ENCODE measurements at regions not wholly inside any gene's neighbourhood (a gene's known extent, or its start where the extent isn't known, plus 50 kb on each side); places are given as distances from the start of the nearest gene placed in this dataset.

DNA sequence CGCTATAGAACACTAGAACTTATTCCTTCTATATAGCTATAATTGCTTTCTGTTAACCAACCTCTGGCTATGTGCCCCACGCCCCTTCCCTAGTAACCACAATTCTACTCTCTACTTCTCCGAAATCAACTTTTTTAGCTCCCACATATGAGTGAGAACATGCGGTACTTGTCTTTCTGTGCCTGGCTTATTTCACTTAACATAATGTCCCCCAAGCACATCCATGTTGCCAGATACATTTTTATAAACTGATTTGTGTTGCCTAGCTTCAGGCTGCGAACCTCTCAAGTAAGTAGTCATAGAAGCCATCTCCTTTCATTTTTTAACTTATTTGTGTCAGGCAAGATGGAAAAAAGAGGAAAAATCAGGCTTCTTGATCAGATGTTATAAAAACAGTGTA, 249.5 kb downstream of the TMEM167A start:
- DNase-seq = no peak

DNA sequence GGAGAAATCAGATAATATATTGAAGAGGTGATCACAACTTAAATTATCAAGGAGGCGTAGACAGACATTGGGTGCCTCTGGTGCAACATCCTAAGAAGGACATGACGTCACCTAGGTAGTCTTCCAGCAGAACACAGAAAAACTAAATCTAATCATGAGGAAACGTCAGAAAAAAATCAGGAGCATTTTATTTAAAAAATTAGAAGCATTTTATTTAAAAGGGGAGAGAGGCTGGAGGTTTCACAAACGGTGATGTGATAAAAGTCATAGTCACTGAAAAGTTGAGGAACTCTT, 254.6 kb downstream of the TMEM167A start:
- H3K27me3 ChIP-seq (ENCODE audit: control insufficient read depth, insufficient read depth, low read length) = no peaks in the 10 kb centered on the region
- no peak for DNase-seq
- H3K4me3 ChIP-seq (ENCODE audit: insufficient read depth, low read depth, low read length) = no peak overlapping the region
- H3K36me3 ChIP-seq (replicated peaks; ENCODE audit: control insufficient read depth, insufficient read depth, low read length) = no peaks in the 10 kb centered on the region

More for the DNA sequence above, 249.5 kb downstream of the TMEM167A start:
- Histone ChIP-seq H3K4me3 (ENCODE audit: insufficient read depth, low read depth, low read length) (no peak overlapping the region), H3K36me3 (replicated peaks; ENCODE audit: control insufficient read depth, insufficient read depth, low read length) (no peaks in the 10 kb centered on the region), H3K27me3 (ENCODE audit: control insufficient read depth, insufficient read depth, low read length) (no peaks in the 10 kb centered on the region)

- H3K36me3 ChIP-seq (replicated peaks; ENCODE audit: control insufficient read depth, insufficient read depth, low read length) = no peaks in the 10 kb centered on the region
- DNase-seq = no peak
- no peak overlapping the region for H3K4me3 ChIP-seq (ENCODE audit: insufficient read depth, low read depth, low read length)
- H3K27me3 ChIP-seq (ENCODE audit: control insufficient read depth, insufficient read depth, low read length) = no peaks in the 10 kb centered on the region
These were observed 255.2 kb downstream of the TMEM167A start for GRCh38 chr5:82821846-82822633.

- no peak for DNase-seq
- Histone ChIP-seq H3K36me3 (replicated peaks; ENCODE audit: control insufficient read depth, insufficient read depth, low read length) (no peaks in the 10 kb centered on the region), H3K4me3 (ENCODE audit: insufficient read depth, low read depth, low read length) (no peak overlapping the region), H3K27me3 (ENCODE audit: control insufficient read depth, insufficient read depth, low read length) (no peaks in the 10 kb centered on the region)
These were observed 256.0 kb downstream of the TMEM167A start for GRCh38 chr5:82820961-82821845.

GRCh38 chr5:82820188-82820587, 257.0 kb downstream of the TMEM167A start:
- no peak for DNase-seq
- H3K36me3 ChIP-seq (replicated peaks; ENCODE audit: control insufficient read depth, insufficient read depth, low read length) = no peaks in the 10 kb centered on the region
- H3K27me3 ChIP-seq (ENCODE audit: control insufficient read depth, insufficient read depth, low read length) = no peaks in the 10 kb centered on the region
- no peak overlapping the region for H3K4me3 ChIP-seq (ENCODE audit: insufficient read depth, low read depth, low read length)

DNA sequence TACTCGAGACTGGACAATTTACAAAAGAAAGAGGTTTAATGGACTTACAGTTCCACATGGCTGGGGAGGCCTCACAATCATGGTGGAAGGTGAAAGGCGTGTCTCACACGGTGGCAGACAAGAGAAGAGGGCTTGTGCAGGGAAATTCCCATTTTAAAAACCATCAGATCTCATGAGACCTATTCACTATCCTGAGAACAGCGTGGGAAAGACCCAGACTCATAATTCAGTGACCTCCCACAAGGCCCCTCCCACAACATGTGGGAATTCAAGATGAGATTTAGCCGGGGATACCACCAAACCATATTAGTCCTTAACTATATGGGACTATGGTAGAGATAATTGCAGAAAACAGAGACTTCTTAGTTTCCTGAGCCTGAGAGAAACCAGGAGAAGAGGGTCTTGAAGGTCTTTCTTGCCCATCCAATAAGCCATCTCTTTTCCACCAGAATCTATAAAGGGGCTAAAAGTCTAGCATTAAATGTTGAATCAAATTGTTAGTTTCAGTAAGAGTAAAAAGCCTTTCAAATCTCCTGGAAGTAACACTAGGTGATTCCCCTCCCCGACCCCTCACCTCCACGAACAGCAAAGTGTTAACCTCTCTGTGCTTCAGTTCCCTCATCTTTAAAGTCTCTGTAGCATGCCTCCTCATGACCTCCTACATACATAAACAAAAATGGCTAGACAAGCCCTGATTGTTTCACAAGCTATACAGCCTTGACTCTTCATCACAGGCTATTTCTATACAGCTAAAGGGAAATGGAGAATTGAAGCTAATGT, 259.1 kb downstream of the TMEM167A start:
- Histone ChIP-seq H3K4me3 (ENCODE audit: insufficient read depth, low read depth, low read length) (no peak overlapping the region), H3K36me3 (replicated peaks; ENCODE audit: control insufficient read depth, insufficient read depth, low read length) (no peaks in the 10 kb centered on the region), H3K27me3 (ENCODE audit: control insufficient read depth, insufficient read depth, low read length) (no peaks in the 10 kb centered on the region)
- DNase-seq = no peak

- H3K36me3 ChIP-seq (replicated peaks; ENCODE audit: control insufficient read depth, insufficient read depth, low read length) = no peaks in the 10 kb centered on the region
- DNase-seq = no peak
- no peak overlapping the region for H3K4me3 ChIP-seq (ENCODE audit: insufficient read depth, low read depth, low read length)
- no peaks in the 10 kb centered on the region for H3K27me3 ChIP-seq (ENCODE audit: control insufficient read depth, insufficient read depth, low read length)
These were observed 260.3 kb downstream of the TMEM167A start for GRCh38 chr5:82816926-82817325.

- no peak overlapping the region for H3K4me3 ChIP-seq (ENCODE audit: insufficient read depth, low read depth, low read length)
- no peaks in the 10 kb centered on the region for H3K27me3 ChIP-seq (ENCODE audit: control insufficient read depth, insufficient read depth, low read length)
- DNase-seq = no peak
- H3K36me3 ChIP-seq (replicated peaks; ENCODE audit: control insufficient read depth, insufficient read depth, low read length) = no peaks in the 10 kb centered on the region
These were observed 261.3 kb downstream of the TMEM167A start for GRCh38 chr5:82815871-82816270.

DNA sequence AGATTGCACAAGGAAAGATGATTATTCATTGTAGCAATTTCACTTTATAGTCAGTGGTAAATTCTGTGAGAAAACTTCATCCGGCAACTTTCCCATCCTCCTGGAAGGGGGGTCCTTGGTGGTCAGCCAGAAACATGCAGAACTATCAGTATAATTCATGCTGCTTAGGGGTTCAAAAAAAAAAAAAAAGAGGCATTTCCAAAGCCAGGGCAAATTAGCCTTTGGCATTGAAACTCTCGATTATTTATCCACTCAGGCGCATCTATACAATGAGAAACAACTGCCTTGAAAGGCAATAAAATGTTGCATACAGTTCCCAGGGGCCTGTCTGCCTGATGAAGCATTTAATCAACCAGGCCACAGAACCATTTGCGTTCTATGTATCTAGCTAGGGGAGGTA, 263.3 kb downstream of the TMEM167A start:
- Histone ChIP-seq H3K36me3 (replicated peaks; ENCODE audit: control insufficient read depth, insufficient read depth, low read length) (no peaks in the 10 kb centered on the region), H3K27me3 (ENCODE audit: control insufficient read depth, insufficient read depth, low read length) (no peaks in the 10 kb centered on the region), H3K4me3 (ENCODE audit: insufficient read depth, low read depth, low read length) (no peak overlapping the region)
- DNase-seq = no peak

DNA sequence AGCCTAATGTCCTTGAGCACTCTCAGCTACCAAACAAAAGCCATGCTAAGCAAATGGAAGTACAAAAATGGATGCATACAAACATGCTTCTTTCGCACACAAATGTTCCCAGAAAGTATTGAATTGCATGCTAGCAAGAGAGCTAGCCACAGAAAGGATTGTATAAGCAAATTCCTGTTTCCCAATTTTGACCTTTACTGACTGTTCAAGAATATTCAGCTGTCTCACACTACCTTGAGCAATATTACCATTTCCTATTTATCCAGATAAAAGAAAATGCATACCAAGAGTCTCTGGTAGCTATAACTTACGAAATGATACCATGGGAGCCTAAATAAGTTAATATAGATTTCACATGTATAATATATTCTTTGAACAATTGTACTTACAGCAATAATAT, 264.6 kb downstream of the TMEM167A start:
- no peak overlapping the region for H3K4me3 ChIP-seq (ENCODE audit: insufficient read depth, low read depth, low read length)
- H3K27me3 ChIP-seq (ENCODE audit: control insufficient read depth, insufficient read depth, low read length) = no peaks in the 10 kb centered on the region
- no peak for DNase-seq
- H3K36me3 ChIP-seq (replicated peaks; ENCODE audit: control insufficient read depth, insufficient read depth, low read length) = no peaks in the 10 kb centered on the region

- no peak for DNase-seq
- Histone ChIP-seq H3K4me3 (ENCODE audit: insufficient read depth, low read depth, low read length) (no peak overlapping the region), H3K27me3 (ENCODE audit: control insufficient read depth, insufficient read depth, low read length) (no peaks in the 10 kb centered on the region), H3K36me3 (replicated peaks; ENCODE audit: control insufficient read depth, insufficient read depth, low read length) (no peaks in the 10 kb centered on the region)
These were observed 265.7 kb downstream of the TMEM167A start for GRCh38 chr5:82811490-82811889.

GRCh38 chr5:82809420-82810143, 267.6 kb downstream of the TMEM167A start:
- DNase-seq = no peak
- Histone ChIP-seq H3K27me3 (ENCODE audit: control insufficient read depth, insufficient read depth, low read length) (no peaks in the 10 kb centered on the region), H3K36me3 (replicated peaks; ENCODE audit: control insufficient read depth, insufficient read depth, low read length) (no peaks in the 10 kb centered on the region), H3K4me3 (ENCODE audit: insufficient read depth, low read depth, low read length) (no peak overlapping the region)

- no peaks in the 10 kb centered on the region for H3K36me3 ChIP-seq (replicated peaks; ENCODE audit: control insufficient read depth, insufficient read depth, low read length)
- H3K27me3 ChIP-seq (ENCODE audit: control insufficient read depth, insufficient read depth, low read length) = no peaks in the 10 kb centered on the region
- H3K4me3 ChIP-seq (ENCODE audit: insufficient read depth, low read depth, low read length) = no peak overlapping the region
- DNase-seq = no peak
These were observed 268.2 kb downstream of the TMEM167A start for GRCh38 chr5:82808960-82809359.

DNA sequence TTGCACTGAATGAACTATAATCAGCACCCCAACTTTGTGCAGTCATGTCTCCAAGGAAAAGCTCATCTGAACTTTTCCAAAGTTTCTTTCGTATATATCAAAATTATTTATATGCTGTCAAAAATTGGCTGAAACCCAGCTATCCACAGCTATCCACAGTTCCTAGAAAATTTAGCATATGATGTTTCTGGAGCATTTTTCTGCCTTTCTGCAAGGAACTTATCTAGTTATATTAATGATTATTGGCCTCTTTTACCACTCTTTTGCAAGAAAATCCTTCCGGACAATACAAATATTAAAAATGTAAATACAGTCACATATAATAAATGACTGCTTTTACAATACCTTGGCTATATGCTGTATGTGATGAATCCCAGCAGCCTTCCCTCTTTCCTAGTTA, 270.2 kb downstream of the TMEM167A start:
- no peaks in the 10 kb centered on the region for H3K27me3 ChIP-seq (ENCODE audit: control insufficient read depth, insufficient read depth, low read length)
- DNase-seq = no peak
- H3K4me3 ChIP-seq (ENCODE audit: insufficient read depth, low read depth, low read length) = no peak overlapping the region
- H3K36me3 ChIP-seq (replicated peaks; ENCODE audit: control insufficient read depth, insufficient read depth, low read length) = no peaks in the 10 kb centered on the region
